GM12891 (cell line): ENCODE measurements at regions not wholly inside any gene's neighbourhood (a gene's known extent, or its start where the extent isn't known, plus 50 kb on each side); places are given as distances from the start of the nearest gene placed in this dataset.

Experiments used
- POLR2A ChIP-seq: IDR thresholded peaks from 2 replicates; pipeline ENCODE4 v1.6.1; 2011; ENCODE audit warnings: low read depth, low read length, control low read depth
- POLR2AphosphoS5 ChIP-seq: IDR thresholded peaks from 2 replicates; pipeline ENCODE4 v1.6.1; 2011; ENCODE audit warnings: low read depth, low read length, control low read depth

GRCh38 chr15:37394402-37395099, 294.2 kb upstream of the MEIS2 start:
- no peak for TF ChIP-seq POLR2A
- no peak for TF ChIP-seq POLR2AphosphoS5
